KMS-11 (cell line): ENCODE measurements at regions not wholly inside any gene's neighbourhood (a gene's known extent, or its start where the extent isn't known, plus 50 kb on each side); places are given as distances from the start of the nearest gene placed in this dataset.

Experiments
- H2AFZ ChIP-seq: fragments of 200-600 bp; sonication (generic); 2 replicates; pipeline ENCODE4 v1.6.1; 2016; ENCODE audit warnings: antibody characterized with exemption, mixed run types, low read depth
- H3K27ac ChIP-seq: fragments of 200-600 bp; sonication (generic); 2 replicates; pipeline ENCODE4 v1.6.1; 2016; ENCODE audit warnings: mild to moderate bottlenecking, mixed run types
- H3K27me3 ChIP-seq: fragments of 200-600 bp; sonication (generic); 2 replicates; pipeline ENCODE4 v1.6.1; 2017; ENCODE audit warnings: mild to moderate bottlenecking, low read depth, mixed run types, moderate library complexity; ENCODE audit not compliant: insufficient read depth
- H3K36me3 ChIP-seq: fragments of 200-600 bp; sonication (generic); 2 replicates; pipeline ENCODE4 v1.6.1; 2017; ENCODE audit warnings: mild to moderate bottlenecking, mixed run types; ENCODE audit not compliant: insufficient read depth
- H3K4me1 ChIP-seq: fragments of 200-600 bp; sonication (generic); 2 replicates; pipeline ENCODE4 v1.6.1; 2016; ENCODE audit warnings: mild to moderate bottlenecking, low read depth, mixed run types; ENCODE audit not compliant: poor library complexity, severe bottlenecking
- H3K4me2 ChIP-seq: fragments of 200-600 bp; sonication (generic); 2 replicates; pipeline ENCODE4 v1.7.0; 2016; ENCODE audit warnings: mild to moderate bottlenecking, mixed run types
- H3K4me3 ChIP-seq: fragments of 200-600 bp; sonication (generic); IDR thresholded peaks from 2 replicates; pipeline ENCODE4 v1.6.1; 2017; ENCODE audit warnings: low read depth, low read length, mixed read lengths; ENCODE audit not compliant: insufficient read depth
- H3K79me2 ChIP-seq: fragments of 200-600 bp; sonication (generic); 2 replicates; pipeline ENCODE4 v1.6.1; 2016; ENCODE audit warnings: low read depth, mixed run types; ENCODE audit not compliant: insufficient read depth
- H3K9ac ChIP-seq: fragments of 200-600 bp; sonication (generic); 2 replicates; pipeline ENCODE4 v1.6.1; 2016; ENCODE audit warnings: mild to moderate bottlenecking, mixed run types
- H4K20me1 ChIP-seq: fragments of 200-600 bp; sonication (generic); 2 replicates; pipeline ENCODE4 v1.6.1; 2016; ENCODE audit warnings: mild to moderate bottlenecking, mixed run types; ENCODE audit not compliant: insufficient read depth
- CTCF ChIP-seq: fragments of 200-600 bp; sonication (generic); conservative IDR thresholded peaks from 2 replicates; pipeline ENCODE4 v1.6.1; 2017; ENCODE audit warnings: low read depth, mild to moderate bottlenecking, antibody characterized with exemption, low read length, moderate library complexity, mixed read lengths

- Histone ChIP-seq H3K79me2 (no peaks in the 10 kb centered on the region), H2AFZ (peak overlapping the region; percentile 12; the same call in 1 of the 2 replicates), H3K27ac (peak overlapping the region; percentile 2; the same call in 1 of the 2 replicates), H4K20me1 (no peaks in the 10 kb centered on the region), H3K36me3 (no peaks in the 10 kb centered on the region), H3K4me3 (no peak overlapping the region), H3K4me1 (peaks cover 29% of the 10 kb centered on the region), H3K4me2 (peak overlapping the region; percentile 49), H3K27me3 (no peaks in the 10 kb centered on the region), H3K9ac (no peak overlapping the region)
- TF ChIP-seq CTCF, result no peak
These were observed 156.9 kb downstream of the CAND1 start for GRCh38 chr12:67426067-67426466.

- TF ChIP-seq CTCF, result no peak
- H3K9ac ChIP-seq, result no peak overlapping the region
- no peak overlapping the region for H3K4me3 ChIP-seq
- no peaks in the 10 kb centered on the region for H3K27me3 ChIP-seq
- H3K27ac ChIP-seq, result no peak overlapping the region
- H4K20me1 ChIP-seq, result no peaks in the 10 kb centered on the region
- H3K4me2 ChIP-seq, result no peak overlapping the region
- peaks cover 29% of the 10 kb centered on the region for H3K4me1 ChIP-seq
- H3K36me3 ChIP-seq, result no peaks in the 10 kb centered on the region
- H2AFZ ChIP-seq, result no peak overlapping the region
- no peaks in the 10 kb centered on the region for H3K79me2 ChIP-seq
These were observed 158.2 kb downstream of the CAND1 start for GRCh38 chr12:67427336-67427735.

- H3K79me2 ChIP-seq, result no peaks in the 10 kb centered on the region
- no peak overlapping the region for H3K4me2 ChIP-seq
- no peaks in the 10 kb centered on the region for H4K20me1 ChIP-seq
- no peaks in the 10 kb centered on the region for H3K27me3 ChIP-seq
- no peak overlapping the region for H3K4me3 ChIP-seq
- no peak overlapping the region for H2AFZ ChIP-seq
- peaks cover 34% of the 10 kb centered on the region for H3K4me1 ChIP-seq
- H3K27ac ChIP-seq, result no peak overlapping the region
- H3K9ac ChIP-seq, result no peak overlapping the region
- no peaks in the 10 kb centered on the region for H3K36me3 ChIP-seq
- no peak for TF ChIP-seq CTCF
These were observed 159.3 kb downstream of the CAND1 start for GRCh38 chr12:67428431-67428830.

- H3K4me2 ChIP-seq, result no peak overlapping the region
- no peaks in the 10 kb centered on the region for H4K20me1 ChIP-seq
- no peak overlapping the region for H3K9ac ChIP-seq
- no peak overlapping the region for H3K4me3 ChIP-seq
- no peaks in the 10 kb centered on the region for H3K27me3 ChIP-seq
- no peaks in the 10 kb centered on the region for H3K36me3 ChIP-seq
- no peak overlapping the region for H2AFZ ChIP-seq
- no peak for TF ChIP-seq CTCF
- no peak overlapping the region for H3K27ac ChIP-seq
- H3K79me2 ChIP-seq, result no peaks in the 10 kb centered on the region
- peaks cover 49% of the 10 kb centered on the region for H3K4me1 ChIP-seq
These were observed 161.7 kb downstream of the CAND1 start for GRCh38 chr12:67430708-67431335.
